Activated naive CD4-positive, alpha-beta T cell treated with anti-CD3 and anti-CD28 coated beads, Interleukin-2, amount 50 U/mL, for 24 hours (primary cell): ENCODE measurements at regions not wholly inside any gene's neighbourhood (a gene's known extent, or its start where the extent isn't known, plus 50 kb on each side); places are given as distances from the start of the nearest gene placed in this dataset.
"Not testable (repeated sequence)": the region's sequence is repeated elsewhere in the genome, so short reads cannot be mapped to it uniquely, and the experiment has no call there.

ENCODE experiments used
- H3K27ac Mint-ChIP-seq: one replicate; pipeline ENCODE4 v1.8.0; 2021; ENCODE audit warnings: mild to moderate bottlenecking, mixed read lengths
- H3K27me3 Mint-ChIP-seq: one replicate; pipeline ENCODE4 v1.8.0; 2021; ENCODE audit warnings: mixed read lengths
- H3K36me3 Mint-ChIP-seq: one replicate; pipeline ENCODE4 v1.8.0; 2021; ENCODE audit warnings: mixed read lengths
- H3K4me1 Mint-ChIP-seq: one replicate; pipeline ENCODE4 v1.8.0; 2021; ENCODE audit warnings: mixed read lengths
- H3K4me3 Mint-ChIP-seq: one replicate; pipeline ENCODE4 v1.8.0; 2021; ENCODE audit warnings: mild to moderate bottlenecking, mixed read lengths
- H3K9me3 Mint-ChIP-seq: one replicate; pipeline ENCODE4 v1.8.0; 2021; ENCODE audit warnings: mixed read lengths

DNA sequence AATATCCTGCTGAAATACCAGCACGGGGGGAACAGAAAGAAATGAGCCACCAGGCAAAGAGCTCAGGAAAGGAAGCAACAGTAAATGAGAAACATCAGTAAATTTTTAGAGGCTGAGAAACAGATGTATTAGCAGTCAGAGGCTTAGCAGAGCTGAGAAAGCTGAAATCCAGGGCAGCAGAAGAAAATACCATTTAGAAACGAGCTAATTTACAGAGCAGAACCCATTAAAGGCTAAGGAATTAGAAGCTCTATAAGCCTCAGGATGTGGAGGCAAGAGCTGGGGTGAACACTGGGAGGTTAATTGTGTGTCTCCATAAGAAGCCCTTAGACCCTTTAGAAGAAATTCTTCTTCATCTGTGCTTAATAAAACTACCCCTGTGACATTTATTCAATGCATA is 178.6 kb upstream of the RGS17 start:
- H3K36me3 Mint-ChIP-seq, result no peaks in the 10 kb centered on the region
- H3K4me3 Mint-ChIP-seq, result no peak overlapping the region
- H3K27ac Mint-ChIP-seq, result no peak overlapping the region
- H3K27me3 Mint-ChIP-seq, result peaks cover 2% of the 10 kb centered on the region
- H3K4me1 Mint-ChIP-seq, result no peaks in the 10 kb centered on the region
- H3K9me3 Mint-ChIP-seq, result no peaks in the 10 kb centered on the region

DNA sequence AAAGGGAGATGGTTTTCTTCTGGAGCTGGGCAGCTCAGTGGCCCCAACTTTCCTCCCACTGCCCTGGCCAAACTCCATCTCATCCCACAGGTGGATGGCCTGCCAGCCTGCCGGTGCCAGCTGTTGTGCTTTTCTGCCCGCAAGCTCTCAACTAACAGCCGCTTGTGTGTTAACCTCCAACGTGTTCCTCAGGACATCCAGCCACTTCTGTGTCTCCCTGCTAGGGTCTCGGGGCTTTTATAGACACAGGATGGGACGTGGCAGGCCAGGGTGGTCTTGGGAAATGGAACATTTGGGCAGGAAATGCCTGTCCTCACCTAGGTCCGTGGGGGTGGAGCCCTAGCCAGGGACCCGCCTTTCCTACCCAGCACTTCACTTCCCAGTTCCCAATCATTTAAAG is 171.1 kb upstream of the RGS17 start:
- no peak overlapping the region for H3K4me3 Mint-ChIP-seq
- no peak overlapping the region for H3K27ac Mint-ChIP-seq
- H3K27me3 Mint-ChIP-seq, result peaks cover 4% of the 10 kb centered on the region
- no peaks in the 10 kb centered on the region for H3K36me3 Mint-ChIP-seq
- no peaks in the 10 kb centered on the region for H3K9me3 Mint-ChIP-seq
- H3K4me1 Mint-ChIP-seq, result no peaks in the 10 kb centered on the region

DNA sequence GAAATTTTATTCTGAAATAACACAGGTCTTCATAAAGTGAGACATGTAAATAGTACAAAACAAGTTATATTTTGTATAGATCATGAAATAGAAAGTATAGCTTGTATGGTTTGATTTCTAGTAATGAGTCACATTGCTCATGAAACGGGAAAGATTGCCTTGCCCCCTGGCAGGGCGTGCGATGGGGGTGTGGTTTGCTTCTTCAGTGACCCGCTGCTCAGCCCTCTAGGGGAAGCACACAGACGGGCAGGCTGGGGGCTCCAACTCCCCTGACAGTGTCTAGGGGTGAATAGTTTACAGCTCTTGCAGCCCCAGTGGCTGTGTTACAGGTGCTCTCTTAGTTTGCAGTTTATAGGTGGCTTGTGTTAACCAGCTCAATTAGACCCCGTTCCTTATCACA is 170.5 kb upstream of the RGS17 start:
- H3K27me3 Mint-ChIP-seq, result peaks cover 4% of the 10 kb centered on the region
- no peaks in the 10 kb centered on the region for H3K36me3 Mint-ChIP-seq
- H3K4me3 Mint-ChIP-seq, result no peak overlapping the region
- no peaks in the 10 kb centered on the region for H3K4me1 Mint-ChIP-seq
- no peaks in the 10 kb centered on the region for H3K9me3 Mint-ChIP-seq
- no peak overlapping the region for H3K27ac Mint-ChIP-seq

DNA sequence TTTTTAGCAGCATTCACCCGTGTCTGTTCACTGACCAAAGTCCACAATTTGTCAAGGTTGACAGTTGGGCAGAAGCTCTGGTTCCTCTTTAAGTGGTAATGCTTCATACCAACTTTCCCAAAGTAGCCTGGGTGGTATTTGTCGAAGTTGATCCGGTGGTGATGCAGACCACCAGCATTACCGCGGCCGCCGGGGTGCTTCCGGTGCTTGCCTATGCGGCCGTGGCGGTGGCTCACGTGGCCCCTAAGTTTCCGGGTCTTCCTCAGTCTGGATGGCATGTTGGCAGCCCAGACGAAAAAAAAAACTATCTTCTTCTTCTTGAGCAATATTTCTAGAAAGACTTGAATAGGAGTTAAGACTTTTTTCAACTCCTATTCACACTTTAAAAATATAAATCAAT is 151.4 kb upstream of the RGS17 start:
- H3K36me3 Mint-ChIP-seq, H3K4me3 Mint-ChIP-seq, H3K27me3 Mint-ChIP-seq, H3K9me3 Mint-ChIP-seq, H3K27ac Mint-ChIP-seq, H3K4me1 Mint-ChIP-seq: not testable (repeated sequence)

DNA sequence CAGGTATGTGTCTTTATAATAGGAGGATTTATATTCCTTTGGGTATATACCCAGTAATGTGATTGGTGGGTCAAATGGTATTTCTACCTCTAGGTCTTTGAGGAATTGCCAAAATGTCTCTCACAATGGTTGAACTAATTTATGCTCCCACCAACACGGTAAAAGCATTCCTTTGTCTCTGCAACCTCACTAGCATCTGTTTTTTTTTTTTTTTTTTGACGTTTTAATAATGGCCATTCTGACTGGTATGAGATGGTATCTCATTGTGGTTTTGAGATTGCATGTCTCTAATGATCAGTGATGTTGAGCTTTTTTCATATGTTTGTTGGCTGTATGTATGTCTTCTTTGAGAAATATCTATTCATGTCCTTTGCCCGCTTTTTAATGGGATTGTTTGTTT is 144.9 kb upstream of the RGS17 start:
- H3K4me3 Mint-ChIP-seq, result no peak overlapping the region
- H3K4me1 Mint-ChIP-seq, result no peaks in the 10 kb centered on the region

DNA sequence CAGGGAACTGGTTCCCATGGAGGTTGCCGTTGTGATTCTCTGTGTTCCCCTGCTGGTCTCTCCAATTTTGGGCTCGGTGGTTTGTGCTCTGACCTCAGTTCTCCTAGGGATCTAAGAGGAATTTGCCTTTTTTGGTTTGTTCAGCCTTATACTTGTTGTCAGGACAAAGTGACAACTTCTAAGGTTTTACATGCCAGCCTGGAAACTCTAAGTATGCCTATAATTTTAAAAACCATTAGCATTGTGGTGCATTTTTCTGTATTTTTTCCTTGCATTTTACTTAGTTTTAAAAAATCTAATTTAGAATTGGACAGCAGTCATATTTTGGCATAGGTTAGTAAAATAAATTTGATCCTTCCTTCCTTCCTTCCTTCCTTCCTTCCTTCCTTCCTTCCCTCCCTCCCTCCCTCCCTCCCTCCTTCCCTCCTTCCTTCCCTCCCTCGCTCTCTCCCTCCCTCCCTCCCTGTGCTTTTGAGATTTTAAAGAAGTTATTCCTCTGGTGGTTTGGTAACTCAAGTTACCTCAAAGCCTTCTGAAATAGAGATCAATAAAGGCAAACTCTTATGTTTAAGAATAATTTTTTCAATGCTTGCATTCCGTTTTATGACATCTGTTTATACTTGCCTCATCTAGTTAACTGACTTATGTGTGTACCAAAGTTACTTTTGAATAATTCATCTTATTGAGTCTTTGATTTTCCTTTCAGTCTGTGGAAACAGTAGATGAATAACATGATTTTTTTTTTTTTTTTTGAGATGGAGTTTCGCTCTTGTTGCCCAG is 141.3 kb upstream of the RGS17 start:
- Mint-ChIP-seq H3K9me3 (peaks cover 3% of the 10 kb centered on the region), H3K4me1 (no peaks in the 10 kb centered on the region), H3K36me3 (no peaks in the 10 kb centered on the region), H3K27me3 (no peaks in the 10 kb centered on the region), H3K4me3 (no peak overlapping the region), H3K27ac (no peak overlapping the region)

More for the DNA sequence above, 144.9 kb upstream of the RGS17 start:
- H3K9me3 Mint-ChIP-seq, result no peaks in the 10 kb centered on the region
- H3K27ac Mint-ChIP-seq, result no peak overlapping the region
- no peaks in the 10 kb centered on the region for H3K36me3 Mint-ChIP-seq
- no peaks in the 10 kb centered on the region for H3K27me3 Mint-ChIP-seq

DNA sequence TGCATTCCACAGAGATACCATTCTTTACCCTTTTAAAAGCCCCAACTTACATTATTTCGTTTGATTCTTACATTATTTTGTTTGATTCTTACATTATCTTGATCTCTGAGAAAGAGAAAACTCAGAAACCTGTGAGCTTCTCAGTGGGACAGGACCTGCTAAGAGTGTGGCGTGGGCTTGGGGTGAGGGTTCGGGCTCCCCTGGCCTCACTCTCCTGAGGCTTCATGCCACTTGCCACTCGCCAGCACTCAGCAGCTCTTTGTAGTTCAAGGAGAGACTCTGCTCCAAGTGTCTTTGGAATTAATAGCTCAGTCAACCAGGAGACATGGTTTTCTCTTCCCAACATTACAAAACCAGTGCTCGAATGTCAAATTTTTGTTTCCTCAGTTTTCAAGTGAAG is 132.4 kb upstream of the RGS17 start:
- H3K4me3 Mint-ChIP-seq, result no peak overlapping the region
- H3K27ac Mint-ChIP-seq, result no peak overlapping the region
- H3K27me3 Mint-ChIP-seq, result no peaks in the 10 kb centered on the region
- H3K36me3 Mint-ChIP-seq, result no peaks in the 10 kb centered on the region
- no peaks in the 10 kb centered on the region for H3K4me1 Mint-ChIP-seq
- peaks cover 12% of the 10 kb centered on the region for H3K9me3 Mint-ChIP-seq

DNA sequence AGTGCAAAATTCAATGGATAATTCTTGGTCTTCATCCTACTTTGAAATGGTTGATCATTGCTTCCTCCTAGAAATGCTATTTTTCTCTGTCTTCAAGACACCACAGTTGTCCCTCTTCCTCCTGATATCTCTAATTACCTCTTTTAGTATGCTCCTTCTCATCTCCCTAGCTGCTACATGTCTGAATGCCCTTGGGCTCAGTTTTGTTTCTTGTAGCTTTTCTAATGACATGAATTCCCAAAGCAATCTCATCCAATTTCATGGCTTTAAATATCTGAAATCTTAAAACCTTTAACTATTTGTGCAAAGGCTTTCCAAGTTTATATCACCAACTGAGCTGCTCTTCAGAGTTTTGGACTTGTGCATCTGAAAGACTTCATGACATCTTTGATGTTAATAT is 120.2 kb upstream of the RGS17 start:
- Mint-ChIP-seq H3K9me3 (no peaks in the 10 kb centered on the region), H3K4me3 (no peak overlapping the region), H3K36me3 (no peaks in the 10 kb centered on the region), H3K27ac (no peak overlapping the region), H3K27me3 (peaks cover 3% of the 10 kb centered on the region), H3K4me1 (no peaks in the 10 kb centered on the region)

DNA sequence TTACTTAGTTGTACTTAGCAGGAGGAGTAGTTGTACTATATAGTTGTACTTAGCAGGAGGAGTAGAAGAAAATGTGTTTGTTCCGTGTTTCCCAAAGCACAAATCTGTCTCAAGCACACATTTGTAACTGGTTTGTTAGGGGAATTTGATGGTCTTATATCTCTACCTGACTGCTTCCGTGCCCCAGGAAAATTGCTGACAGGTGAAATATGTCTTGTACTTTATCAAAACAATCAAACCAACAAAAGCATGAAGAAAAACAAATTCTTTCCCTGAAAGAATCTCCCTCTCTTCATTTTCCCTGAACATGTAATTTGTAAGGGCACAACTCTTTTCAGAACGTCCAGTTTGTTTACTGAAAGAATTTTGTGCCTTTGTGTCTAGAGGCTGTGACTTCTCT is 106.6 kb upstream of the RGS17 start:
- Mint-ChIP-seq H3K9me3 (peaks cover 5% of the 10 kb centered on the region), H3K4me3 (no peak overlapping the region), H3K27me3 (no peaks in the 10 kb centered on the region), H3K27ac (no peak overlapping the region), H3K4me1 (no peaks in the 10 kb centered on the region), H3K36me3 (no peaks in the 10 kb centered on the region)

DNA sequence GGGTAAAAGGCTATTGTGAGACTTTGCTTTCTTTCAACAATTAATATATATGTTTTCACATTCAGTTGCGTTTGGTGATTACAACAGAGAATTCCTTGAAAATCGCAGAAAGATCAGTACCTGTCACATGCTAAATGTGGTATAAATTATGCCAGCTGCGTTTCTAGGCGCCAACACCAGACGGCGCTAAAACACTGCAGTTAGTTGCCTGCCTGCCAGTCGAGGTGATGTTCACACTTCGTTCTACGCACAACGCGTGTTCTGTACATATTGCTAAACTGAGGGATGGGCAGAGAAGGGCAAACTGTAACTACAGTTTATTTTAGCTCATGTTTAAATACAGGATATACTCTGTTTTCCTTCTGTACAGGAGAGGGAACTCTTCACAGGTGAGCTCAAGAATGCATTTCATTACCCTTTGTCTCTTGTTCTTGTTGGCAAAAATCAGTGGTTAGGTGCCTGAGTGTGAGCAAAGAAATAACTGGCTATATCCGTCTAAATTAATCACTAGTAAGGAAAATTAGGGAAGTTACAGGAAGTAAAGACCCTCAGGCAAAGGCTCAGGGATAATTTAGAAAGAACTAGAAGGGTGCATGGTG is 100.1 kb upstream of the RGS17 start:
- H3K27ac Mint-ChIP-seq, result no peak overlapping the region
- no peaks in the 10 kb centered on the region for H3K9me3 Mint-ChIP-seq
- H3K27me3 Mint-ChIP-seq, result no peaks in the 10 kb centered on the region
- no peaks in the 10 kb centered on the region for H3K36me3 Mint-ChIP-seq
- no peaks in the 10 kb centered on the region for H3K4me1 Mint-ChIP-seq
- no peak overlapping the region for H3K4me3 Mint-ChIP-seq

DNA sequence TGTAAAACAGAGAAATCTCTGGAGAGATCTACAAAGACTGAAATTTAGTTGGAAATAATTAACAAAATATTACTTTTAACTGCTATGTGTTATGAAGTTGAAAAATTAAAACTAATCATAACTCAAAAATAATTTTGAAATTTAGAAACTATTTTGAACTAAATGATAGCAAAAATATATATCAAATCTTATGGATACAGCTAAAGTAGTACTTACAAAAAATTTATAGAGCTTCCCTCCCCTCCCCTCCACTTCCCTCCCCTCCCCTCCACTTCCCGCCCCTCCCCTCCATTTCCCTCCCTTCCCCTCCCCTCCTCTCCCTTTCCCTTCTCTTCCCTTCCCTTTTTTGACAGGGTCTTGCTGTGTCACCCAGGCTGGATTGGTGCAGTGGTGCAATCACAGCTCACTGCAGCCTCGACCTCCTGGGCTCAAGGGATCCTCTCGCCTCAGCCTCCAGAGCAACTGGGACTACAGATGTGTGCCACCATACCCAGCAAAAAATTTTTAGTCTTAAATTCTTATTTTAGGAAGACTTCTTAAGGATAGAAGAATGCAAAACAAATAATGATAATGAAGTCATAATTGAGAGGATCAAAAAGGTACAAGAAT is 87.2 kb upstream of the RGS17 start:
- Mint-ChIP-seq H3K36me3 (no peaks in the 10 kb centered on the region), H3K27ac (no peak overlapping the region), H3K4me1 (no peaks in the 10 kb centered on the region), H3K4me3 (no peak overlapping the region), H3K27me3 (peaks cover 4% of the 10 kb centered on the region), H3K9me3 (peaks cover 4% of the 10 kb centered on the region)

DNA sequence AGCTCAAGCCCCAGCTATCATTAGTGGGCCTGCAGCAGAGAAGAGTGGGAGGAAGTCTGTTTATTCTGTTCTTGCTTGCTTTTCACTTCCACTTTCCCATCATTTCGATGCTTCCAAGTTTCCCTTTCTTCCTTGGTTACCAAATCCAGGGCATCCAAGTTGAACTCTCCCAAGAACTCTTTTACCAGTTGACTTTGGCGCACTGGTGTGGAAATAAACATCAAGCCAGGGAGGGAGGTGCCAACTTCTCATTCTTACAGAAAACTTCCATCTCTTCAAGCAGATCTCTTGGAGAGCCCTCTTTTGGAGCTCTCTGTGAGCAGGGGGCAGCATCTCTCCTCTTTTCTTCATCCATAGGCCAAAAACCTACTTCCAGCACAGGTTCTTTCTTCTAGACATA is 85.7 kb upstream of the RGS17 start:
- peaks cover 4% of the 10 kb centered on the region for H3K9me3 Mint-ChIP-seq
- H3K4me3 Mint-ChIP-seq, result no peak overlapping the region
- peaks cover 4% of the 10 kb centered on the region for H3K27me3 Mint-ChIP-seq
- H3K4me1 Mint-ChIP-seq, result no peaks in the 10 kb centered on the region
- no peaks in the 10 kb centered on the region for H3K36me3 Mint-ChIP-seq
- no peak overlapping the region for H3K27ac Mint-ChIP-seq

DNA sequence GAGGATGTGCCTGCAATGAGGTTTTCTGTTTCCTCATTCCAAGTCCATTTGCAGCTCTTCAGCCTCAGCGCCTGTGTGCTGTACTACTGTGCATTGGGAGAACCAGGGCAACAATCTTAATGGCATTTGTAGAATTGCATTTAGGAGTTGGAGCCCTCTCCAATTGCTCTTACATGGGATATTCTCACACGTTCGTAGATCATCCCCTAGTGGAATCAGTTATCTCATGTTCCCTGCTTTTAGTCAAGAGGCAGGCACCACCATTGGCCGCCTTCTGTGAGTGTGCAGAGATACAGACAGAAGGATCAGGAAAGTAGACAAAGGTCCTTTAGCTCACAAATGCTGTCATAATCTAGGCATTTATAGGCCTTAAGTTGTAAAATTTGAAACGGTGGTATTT is 84.2 kb upstream of the RGS17 start:
- peaks cover 4% of the 10 kb centered on the region for H3K27me3 Mint-ChIP-seq
- no peaks in the 10 kb centered on the region for H3K36me3 Mint-ChIP-seq
- peaks cover 10% of the 10 kb centered on the region for H3K4me1 Mint-ChIP-seq

DNA sequence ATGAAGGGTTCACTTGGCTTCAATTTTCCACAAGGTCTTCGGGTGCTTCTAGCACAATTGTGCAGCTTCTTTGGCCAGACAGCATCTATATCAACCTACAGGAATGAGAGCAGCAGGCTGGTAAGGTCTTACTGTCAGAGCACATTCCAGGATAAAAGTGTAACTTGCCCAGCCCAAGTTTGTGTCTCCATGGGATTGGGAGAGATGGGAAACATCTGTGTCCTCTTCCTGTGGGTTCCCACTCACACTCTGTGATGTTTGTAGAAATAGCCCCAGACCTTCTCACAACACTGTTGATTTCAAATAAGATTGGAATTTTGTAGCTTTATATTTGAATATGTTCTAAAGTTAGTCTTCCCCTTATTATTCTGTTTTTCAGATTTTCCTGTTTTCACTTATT is 83.4 kb upstream of the RGS17 start:
- peaks cover 10% of the 10 kb centered on the region for H3K4me1 Mint-ChIP-seq
- peaks cover 4% of the 10 kb centered on the region for H3K27me3 Mint-ChIP-seq
- no peak overlapping the region for H3K4me3 Mint-ChIP-seq
- no peak overlapping the region for H3K27ac Mint-ChIP-seq
- no peaks in the 10 kb centered on the region for H3K9me3 Mint-ChIP-seq
- H3K36me3 Mint-ChIP-seq, result no peaks in the 10 kb centered on the region

More for the DNA sequence above, 84.2 kb upstream of the RGS17 start:
- H3K9me3 Mint-ChIP-seq, result peaks cover 2% of the 10 kb centered on the region
- no peak overlapping the region for H3K27ac Mint-ChIP-seq
- H3K4me3 Mint-ChIP-seq, result no peak overlapping the region

DNA sequence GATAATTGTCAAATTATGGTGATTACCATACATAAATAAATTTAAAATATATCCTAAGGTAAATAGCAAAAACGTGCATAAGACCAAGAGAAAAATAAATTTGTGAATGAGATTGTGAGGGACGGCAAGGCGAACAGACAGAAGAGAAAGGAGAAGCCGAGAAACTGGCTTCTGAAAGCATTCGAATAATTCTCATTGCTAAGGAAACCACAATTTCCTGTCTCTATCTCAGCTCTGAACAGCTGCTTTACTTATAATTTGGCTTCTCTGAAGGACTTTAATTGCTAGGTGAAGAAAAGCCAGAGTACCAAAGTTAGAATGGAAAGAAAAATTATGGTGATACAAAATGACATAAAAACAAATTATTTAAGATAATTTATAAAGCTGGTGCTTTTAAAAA is 79.0 kb upstream of the RGS17 start:
- H3K27ac Mint-ChIP-seq, result no peak overlapping the region
- no peaks in the 10 kb centered on the region for H3K9me3 Mint-ChIP-seq
- no peak overlapping the region for H3K4me3 Mint-ChIP-seq
- peaks cover 10% of the 10 kb centered on the region for H3K4me1 Mint-ChIP-seq
- H3K36me3 Mint-ChIP-seq, result no peaks in the 10 kb centered on the region
- H3K27me3 Mint-ChIP-seq, result peaks cover 4% of the 10 kb centered on the region

DNA sequence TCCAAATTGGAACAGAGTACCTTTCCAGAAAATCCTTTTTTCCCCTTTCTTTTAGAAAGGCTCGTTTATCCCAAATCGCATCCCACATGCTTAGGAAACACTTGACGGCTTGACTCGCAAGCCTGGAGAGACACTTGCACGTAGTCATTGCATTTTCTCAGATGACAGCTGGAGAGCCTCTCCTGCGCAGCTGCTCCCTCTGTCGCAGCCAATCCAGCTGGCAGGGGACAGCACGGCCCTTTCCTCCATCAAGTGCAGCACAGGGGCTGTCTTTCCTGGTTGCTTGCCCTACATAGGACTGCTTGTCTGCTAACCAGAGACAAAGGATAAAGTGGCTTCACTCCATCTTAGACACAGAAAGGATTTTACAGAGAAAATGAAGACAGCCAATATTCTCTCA is 77.6 kb upstream of the RGS17 start:
- Mint-ChIP-seq H3K4me3 (no peak overlapping the region), H3K27ac (no peak overlapping the region), H3K9me3 (no peaks in the 10 kb centered on the region), H3K4me1 (peaks cover 10% of the 10 kb centered on the region), H3K36me3 (no peaks in the 10 kb centered on the region), H3K27me3 (no peaks in the 10 kb centered on the region)
